Tibial nerve (tissue), 4 donors: ENCODE measurements at regions not wholly inside any gene's neighbourhood (a gene's known extent, or its start where the extent isn't known, plus 50 kb on each side); places are given as distances from the start of the nearest gene placed in this dataset.

Experiments used
- DNase-seq, 2 donors: peaks; one replicate each; pipeline ENCODE4 v3.0.0-alpha.2; 2019; ENCODE audit warnings: low spot score in 2 of 2
- H3K27ac ChIP-seq, 4 donors: fragments of 200-600 bp; sonication (generic) in 3 of 4; one replicate each; pipeline ENCODE4 v1.5.1; 2017 to 2019; ENCODE audit warnings: mild to moderate bottlenecking in 1 of 4
- H3K27me3 ChIP-seq, 2 donors: fragments of 200-600 bp; sonication (generic) in 1 of 2; one replicate each; pipeline versions ENCODE4 v1.5.1 to v1.6.0; 2017 to 2019
- H3K36me3 ChIP-seq, 3 donors: fragments of 200-600 bp; sonication (generic); one replicate each; pipeline ENCODE4 v1.5.1; 2018 to 2019
- H3K4me1 ChIP-seq, 4 donors: fragments of 200-600 bp; sonication (generic) in 3 of 4; one replicate each; pipeline ENCODE4 v1.5.1; 2017 to 2019
- H3K4me3 ChIP-seq, 4 donors: fragments of 200-600 bp; sonication (generic) in 3 of 4; one replicate each; pipeline ENCODE4 v1.5.1; 2017 to 2019; ENCODE audit warnings: mild to moderate bottlenecking in 1 of 4, moderate library complexity in 1 of 4
- H3K9me3 ChIP-seq, 4 donors: fragments of 200-600 bp; sonication (generic) in 3 of 4; one replicate each; pipeline ENCODE4 v1.5.1; 2017 to 2019
- CTCF ChIP-seq, 5 experiments: fragments of 200-600 bp in 3 of 5; fragments of 450-650 bp in 2 of 5; sonication (generic) in 3 of 5; IDR thresholded peaks; one replicate each; pipeline ENCODE4 v1.5.1; 2016 to 2019; ENCODE audit warnings: antibody characterized with exemption in 5 of 5, mild to moderate bottlenecking in 3 of 5, moderate library complexity in 2 of 5
- EP300 ChIP-seq, 2 donors: sonication (generic); formaldehyde crosslinking; IDR thresholded peaks; one replicate each; pipeline ENCODE4 v1.6.1; 2017; ENCODE audit warnings: antibody characterized with exemption in 2 of 2, mild to moderate bottlenecking in 1 of 2
- POLR2A ChIP-seq, 2 donors: fragments of 450-650 bp; IDR thresholded peaks; one replicate each; pipeline ENCODE4 v1.6.1; 2017; ENCODE audit warnings: antibody characterized with exemption in 2 of 2, mild to moderate bottlenecking in 2 of 2, moderate library complexity in 2 of 2
- WGBS, 2 donors: methylation state at CpG; one replicate each; pipeline ENCODE4 v1.1.5; 2018; 5-methylcytosine and 5-hydroxymethylcytosine counted together

GRCh38 chr5:18872978-18873377 is 1115.0 kb downstream of the CDH18 start:
- 80 to 81% methylated on average over 6 of the region's 6 CpGs for WGBS, 2 donors

GRCh38 chr5:18876565-18876964 is 1111.4 kb downstream of the CDH18 start:
- no peak overlapping the region for H3K27ac ChIP-seq
- no peak overlapping the region for H3K4me3 ChIP-seq
- no peaks in the 10 kb centered on the region for H3K36me3 ChIP-seq
- TF ChIP-seq EP300 (IDR thresholded peaks at IDR 0.05) (no peak), POLR2A (IDR thresholded peaks at IDR 0.05) (no peak), CTCF (IDR thresholded peaks at IDR 0.05) (no peak)
- H3K9me3 ChIP-seq: no peaks in the 10 kb centered on the region
- no peaks in the 10 kb centered on the region for H3K27me3 ChIP-seq
- H3K4me1 ChIP-seq: no peaks in the 10 kb centered on the region
- DNase-seq: no peak
- WGBS, 2 donors: 75 to 90% methylated on average over 1 of the region's 1 CpG

More at GRCh38 chr5:18872978-18873377, 1115.0 kb downstream of the CDH18 start:
- Histone ChIP-seq H3K36me3 (no peaks in the 10 kb centered on the region), H3K4me3 (no peak overlapping the region), H3K9me3 (no peaks in the 10 kb centered on the region), H3K27me3 (no peaks in the 10 kb centered on the region), H3K27ac (no peak overlapping the region), H3K4me1 (no peaks in the 10 kb centered on the region)
- no peak for DNase-seq
- TF ChIP-seq EP300 (IDR thresholded peaks at IDR 0.05) (no peak), POLR2A (IDR thresholded peaks at IDR 0.05) (no peak), CTCF (IDR thresholded peaks at IDR 0.05) (no peak)

GRCh38 chr5:18881615-18882014 is 1106.4 kb downstream of the CDH18 start:
- 100% methylated on average over 1 of the region's 1 CpG for WGBS, 2 donors
- no peaks in the 10 kb centered on the region for H3K9me3 ChIP-seq
- no peak overlapping the region for H3K27ac ChIP-seq
- DNase-seq: no peak
- H3K4me3 ChIP-seq: no peak overlapping the region
- no peaks in the 10 kb centered on the region for H3K36me3 ChIP-seq
- H3K4me1 ChIP-seq: no peaks in the 10 kb centered on the region
- TF ChIP-seq POLR2A (IDR thresholded peaks at IDR 0.05) (no peak), EP300 (IDR thresholded peaks at IDR 0.05) (no peak), CTCF (IDR thresholded peaks at IDR 0.05) (no peak)
- no peaks in the 10 kb centered on the region for H3K27me3 ChIP-seq

DNA sequence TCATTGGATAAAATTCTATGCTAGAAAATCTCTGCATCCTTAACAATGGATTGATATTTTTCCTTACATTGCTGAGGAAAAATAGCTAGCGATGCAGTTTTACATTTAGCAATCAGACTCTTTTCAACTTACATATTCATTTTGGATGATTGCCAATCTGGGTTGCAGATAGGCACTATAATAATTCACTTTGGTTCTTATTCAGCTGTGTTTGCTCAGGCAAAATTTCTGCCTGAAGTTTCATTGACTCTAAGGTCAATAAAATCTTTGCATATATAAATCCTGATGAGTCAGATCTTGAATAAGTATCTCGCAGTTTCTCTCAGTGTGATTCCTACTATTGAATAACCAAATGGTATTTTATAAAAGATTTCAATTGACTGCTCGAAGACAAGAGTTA is 1105.8 kb downstream of the CDH18 start:
- no peaks in the 10 kb centered on the region for H3K36me3 ChIP-seq
- no peak overlapping the region for H3K4me3 ChIP-seq
- no peaks in the 10 kb centered on the region for H3K4me1 ChIP-seq
- no peak overlapping the region for H3K27ac ChIP-seq
- 48 to 57% methylated on average over 3 of the region's 3 CpGs for WGBS, 2 donors
- no peaks in the 10 kb centered on the region for H3K9me3 ChIP-seq
- TF ChIP-seq CTCF (IDR thresholded peaks at IDR 0.05): no peak
- TF ChIP-seq POLR2A (IDR thresholded peaks at IDR 0.05): no peak
- TF ChIP-seq EP300 (IDR thresholded peaks at IDR 0.05): no peak
- DNase-seq: no peak
- H3K27me3 ChIP-seq: no peaks in the 10 kb centered on the region

DNA sequence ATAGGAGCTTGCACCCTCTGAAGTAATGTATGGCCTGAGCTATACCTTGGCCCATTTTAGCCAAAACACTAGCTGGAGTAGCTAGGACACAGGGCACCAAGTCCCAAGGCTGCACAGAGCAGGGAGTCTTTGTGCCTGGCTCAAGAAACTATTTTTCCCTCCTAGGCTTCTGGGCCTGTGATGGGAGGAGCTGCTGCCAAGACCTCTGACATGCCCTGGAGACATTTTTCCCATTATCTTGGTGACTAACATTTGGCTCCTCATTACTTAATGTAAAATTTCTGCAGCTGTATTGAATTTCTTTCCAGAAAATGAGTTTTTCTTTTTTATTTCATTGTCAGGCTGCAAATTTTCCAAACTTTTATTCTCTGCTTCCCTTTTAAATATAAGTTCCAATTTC is 1099.2 kb downstream of the CDH18 start:
- TF ChIP-seq CTCF (IDR thresholded peaks at IDR 0.05) (no peak), POLR2A (IDR thresholded peaks at IDR 0.05) (no peak), EP300 (IDR thresholded peaks at IDR 0.05) (no peak)
- Histone ChIP-seq H3K27ac (no peak overlapping the region), H3K4me3 (no peak overlapping the region), H3K27me3 (no peaks in the 10 kb centered on the region), H3K4me1 (no peaks in the 10 kb centered on the region), H3K36me3 (no peaks in the 10 kb centered on the region), H3K9me3 (peaks cover 0 to 2% (median 0%) of the 10 kb centered on the region in 4 donors)
- DNase-seq: no peak
